ENCODE measurements at regions not wholly inside any gene's neighbourhood (a gene's known extent, or its start where the extent isn't known, plus 50 kb on each side); places are given as distances from the start of the nearest gene placed in this dataset.

- no peak for TF ChIP-seq ZBTB33 (IDR thresholded peaks at IDR 0.05; ENCODE audit: extremely low read depth, insufficient replicate concordance, low read length)
- TF ChIP-seq YY1 (IDR thresholded peaks at IDR 0.05; ENCODE audit: extremely low read depth, insufficient replicate concordance, low read depth, low read length), result no peak
- no peak for TF ChIP-seq ATF3 (IDR thresholded peaks at IDR 0.05)
- no peak for TF ChIP-seq ELF1 (IDR thresholded peaks at IDR 0.05; ENCODE audit: borderline replicate concordance, low read depth)
- no peak for TF ChIP-seq SP1 (IDR thresholded peaks at IDR 0.05; ENCODE audit: low read depth)
- no peak for TF ChIP-seq CEBPB (IDR thresholded peaks at IDR 0.05; ENCODE audit: low read depth)
Measured at GRCh38 chr7:42603496-42603895, 308.4 kb downstream of the C7orf25 start (continued).

- H3K27me3 ChIP-seq (ENCODE audit: insufficient read depth, low read length), result no peaks in the 10 kb centered on the region
- H3K9me3 ChIP-seq (ENCODE audit: control insufficient read depth in 1 of 2, insufficient read depth in 1 of 2, low read depth in 1 of 2, low read length in 2 of 2), result no peaks in the 10 kb centered on the region; a peak in 1 of 4 replicates
- TF ChIP-seq POLR2AphosphoS5 (IDR thresholded peaks at IDR 0.05; ENCODE audit: low read depth, low read length), result no peak
- intact Hi-C loops (cut with micrococcal nuclease), result no loop called here
- H3K79me2 ChIP-seq (ENCODE audit: insufficient read depth, low read length), result no peaks in the 10 kb centered on the region
- H3K9ac ChIP-seq (ENCODE audit: low read length), result no peak overlapping the region
- no peak overlapping the region for H3K4me2 ChIP-seq (ENCODE audit: low read length)
- no peaks in the 10 kb centered on the region for H3K4me1 ChIP-seq (ENCODE audit: control insufficient read depth in 1 of 2, insufficient read depth in 2 of 2, low read length in 2 of 2)
- H3K9me2 ChIP-seq (ENCODE audit: insufficient read depth), result no peaks in the 10 kb centered on the region
- no peaks in the 10 kb centered on the region for H4K20me1 ChIP-seq (ENCODE audit: insufficient read depth)
- DNase-seq (ENCODE audit: low read depth, low spot score), result no peak
- BruUV-seq (replicated peaks), result no TSS peak
- H3K4me3 ChIP-seq (replicated peaks in 1 of 2; ENCODE audit: low read depth in 1 of 2, low read length in 2 of 2), result no peak overlapping the region
- RAD21 ChIA-PET (ENCODE audit: low non-redundant PET in 1 of 2, low total read pairs in 2 of 2, uncharacterized antibody in 2 of 2, unreplicated experiment in 2 of 2), result no interaction called here
- no peak for ATAC-seq
- CTCF ChIA-PET, result no interaction called here
- no peak overlapping the region for H2AFZ ChIP-seq (ENCODE audit: low read depth, low read length, poor library complexity, severe bottlenecking)
- H3K27ac ChIP-seq (ENCODE audit: low read depth, low read length), result no peak overlapping the region
- POLR2A ChIA-PET, result no interaction called here
- H3K36me3 ChIP-seq (ENCODE audit: control insufficient read depth in 1 of 2, insufficient read depth in 2 of 2, low read length in 2 of 2), result no peaks in the 10 kb centered on the region
Measured at GRCh38 chr7:42597300-42597699, 314.6 kb downstream of the C7orf25 start.
